Ovary (tissue), 3 donors: ENCODE measurements at regions not wholly inside any gene's neighbourhood (a gene's known extent, or its start where the extent isn't known, plus 50 kb on each side); places are given as distances from the start of the nearest gene placed in this dataset.

ENCODE experiments used
- CTCF ChIP-seq, 3 donors: fragments of 450-650 bp in 2 of 3; fragments of 200-600 bp in 1 of 3; IDR thresholded peaks; one replicate each; pipeline versions ENCODE4 v1.5.1 to v1.8.0; 2016 to 2022; ENCODE audit warnings: antibody characterized with exemption in 3 of 3, mild to moderate bottlenecking in 1 of 3
- POLR2A ChIP-seq: fragments of 450-650 bp; IDR thresholded peaks from one replicate; pipeline ENCODE4 v1.6.1; 2017; ENCODE audit warnings: antibody characterized with exemption, mild to moderate bottlenecking, moderate library complexity
- donor health status: DM: no; HTN: no; CAD: no.

- TF ChIP-seq CTCF (IDR thresholded peaks at IDR 0.05) (no peak), POLR2A (no peak)
Measured at GRCh38 chr2:236335696-236336574, 71.7 kb upstream of the ASB18 start.
